ENCODE measurements at regions not wholly inside any gene's neighbourhood (a gene's known extent, or its start where the extent isn't known, plus 50 kb on each side); places are given as distances from the start of the nearest gene placed in this dataset.
"Not testable (repeated sequence)": the region's sequence is repeated elsewhere in the genome, so short reads cannot be mapped to it uniquely, and the experiment has no call there.

- no peak for DNase-seq
These were observed 50.9 kb upstream of the WARS2 start for GRCh38 chr1:119191325-119191724.

- no peak for DNase-seq
These were observed 63.9 kb upstream of the WARS2 start for GRCh38 chr1:119204197-119204960.

GRCh38 chr1:119204961-119205357, 64.5 kb upstream of the WARS2 start:
- no peak for DNase-seq

- no peak for DNase-seq
These were observed 68.6 kb upstream of the WARS2 start for GRCh38 chr1:119209061-119209460.

GRCh38 chr1:119209596-119210295, 69.3 kb upstream of the WARS2 start:
- DNase-seq, result no peak

- no peak for DNase-seq
These were observed 69.8 kb upstream of the WARS2 start for GRCh38 chr1:119210296-119210649.

- not testable (repeated sequence) for DNase-seq
These were observed 72.8 kb upstream of the WARS2 start for GRCh38 chr1:119213213-119213612.

- DNase-seq, result not testable (repeated sequence)
These were observed 74.5 kb upstream of the WARS2 start for GRCh38 chr1:119214961-119215360.

GRCh38 chr1:119217309-119217828, 76.9 kb upstream of the WARS2 start:
- no peak for DNase-seq

- no peak for DNase-seq
These were observed 79.3 kb upstream of the WARS2 start for GRCh38 chr1:119219711-119220110.

- no peak for DNase-seq
These were observed 80.5 kb upstream of the WARS2 start for GRCh38 chr1:119220991-119221390.

GRCh38 chr1:119222271-119222670, 81.8 kb upstream of the WARS2 start:
- no peak for DNase-seq

GRCh38 chr1:119225265-119225664, 84.8 kb upstream of the WARS2 start:
- no peak for DNase-seq

- no peak for DNase-seq
These were observed 85.4 kb upstream of the WARS2 start for GRCh38 chr1:119225831-119226230.

GRCh38 chr1:119226321-119226720, 85.9 kb upstream of the WARS2 start:
- no peak for DNase-seq

- no peak for DNase-seq
These were observed 86.5 kb upstream of the WARS2 start for GRCh38 chr1:119226913-119227312.

GRCh38 chr1:119227456-119227855, 87.0 kb upstream of the WARS2 start:
- DNase-seq, result no peak

- DNase-seq, result no peak
These were observed 88.1 kb upstream of the WARS2 start for GRCh38 chr1:119228335-119229080.

- no peak for DNase-seq
These were observed 94.7 kb upstream of the WARS2 start for GRCh38 chr1:119235120-119235519.

- no peak for DNase-seq
These were observed 105.4 kb upstream of the WARS2 start for GRCh38 chr1:119245881-119246280.

GRCh38 chr1:119249283-119249682, 108.8 kb upstream of the WARS2 start:
- DNase-seq, result no peak

GRCh38 chr1:119250299-119250698, 109.8 kb upstream of the WARS2 start:
- DNase-seq, result no peak

GRCh38 chr1:119251751-119252150, 111.3 kb upstream of the WARS2 start:
- DNase-seq, result no peak

- no peak for DNase-seq
These were observed 112.9 kb upstream of the WARS2 start for GRCh38 chr1:119253366-119253765.
